CD4-positive, alpha-beta T cell treated with Interleukin-15 for 1 hour (primary cell): ENCODE measurements at regions not wholly inside any gene's neighbourhood (a gene's known extent, or its start where the extent isn't known, plus 50 kb on each side); places are given as distances from the start of the nearest gene placed in this dataset.
"Not testable (repeated sequence)": the region's sequence is repeated elsewhere in the genome, so short reads cannot be mapped to it uniquely, and the experiment has no call there.

Source experiments
- DNase-seq: peaks from one replicate; pipeline ENCODE4 v3.0.0-alpha.2; 2020

DNA sequence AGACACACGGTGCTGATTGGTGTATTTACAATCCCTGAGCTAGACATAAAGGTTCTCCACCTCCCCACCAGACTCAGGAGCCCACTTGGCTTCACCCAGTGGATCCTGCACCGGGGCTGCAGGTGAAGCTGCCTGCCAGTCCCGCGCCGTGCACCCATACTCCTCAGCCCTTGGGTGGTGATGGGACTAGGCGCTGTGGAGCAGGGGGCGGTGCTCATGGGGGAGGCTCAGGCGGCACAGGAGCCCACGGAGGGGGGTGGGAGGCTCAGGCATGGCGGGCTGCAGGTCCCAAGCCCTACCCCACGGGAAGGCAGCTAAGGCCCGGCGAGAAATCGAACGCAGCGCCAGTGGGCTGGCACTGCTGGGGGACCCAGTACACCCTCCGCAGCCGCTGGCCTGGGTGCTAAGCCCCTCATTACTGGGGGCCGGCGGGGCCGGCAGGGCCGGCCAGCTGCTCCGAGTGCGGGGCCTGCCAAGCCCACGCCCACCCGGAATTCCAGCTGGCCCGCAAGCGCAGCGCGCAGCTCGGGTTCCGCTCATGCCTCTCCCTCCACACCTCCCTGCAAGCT lies 1447.2 kb downstream of the RAPGEF2 start:
- not testable (repeated sequence) for DNase-seq

DNA sequence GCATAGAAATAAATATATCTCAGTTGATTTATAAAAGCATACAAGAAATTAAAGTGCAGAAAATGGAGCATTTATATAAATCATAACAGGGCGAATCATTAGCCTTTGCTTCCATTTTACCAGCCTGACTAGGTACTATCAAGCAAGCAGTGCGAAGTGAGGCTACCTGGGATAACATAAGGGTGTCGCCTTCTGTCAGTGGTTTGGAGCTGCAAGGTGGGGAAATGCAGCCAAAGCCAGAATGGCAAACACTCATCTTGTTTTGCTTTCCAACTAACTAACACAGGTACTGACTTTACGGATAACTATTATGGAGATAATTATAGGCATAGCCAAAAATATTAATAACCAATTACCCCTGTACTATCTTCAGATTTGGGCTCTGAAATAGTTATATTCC lies 1459.8 kb downstream of the RAPGEF2 start:
- DNase-seq = no peak

GRCh38 chr4:160563552-160564282 lies 1460.8 kb downstream of the RAPGEF2 start:
- no peak for DNase-seq

DNA sequence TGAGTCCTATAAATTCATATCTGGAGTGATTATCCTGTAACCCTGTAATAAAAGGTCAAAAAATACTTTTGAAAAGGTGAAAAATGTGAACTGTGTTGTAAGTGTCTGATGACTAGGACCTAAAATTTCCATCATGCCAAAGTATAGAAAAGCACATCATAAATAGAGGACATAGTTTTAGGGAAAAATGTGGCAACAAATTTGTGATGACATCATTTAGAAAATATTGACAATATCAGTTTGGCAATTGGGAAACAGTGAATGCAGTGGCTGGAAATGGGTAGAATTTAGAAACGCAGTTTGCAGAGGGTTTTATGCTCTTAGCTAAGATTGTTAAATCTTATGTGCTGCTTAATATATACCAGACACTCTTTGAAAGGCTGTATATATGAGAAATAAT lies 1464.8 kb downstream of the RAPGEF2 start:
- DNase-seq = no peak

DNA sequence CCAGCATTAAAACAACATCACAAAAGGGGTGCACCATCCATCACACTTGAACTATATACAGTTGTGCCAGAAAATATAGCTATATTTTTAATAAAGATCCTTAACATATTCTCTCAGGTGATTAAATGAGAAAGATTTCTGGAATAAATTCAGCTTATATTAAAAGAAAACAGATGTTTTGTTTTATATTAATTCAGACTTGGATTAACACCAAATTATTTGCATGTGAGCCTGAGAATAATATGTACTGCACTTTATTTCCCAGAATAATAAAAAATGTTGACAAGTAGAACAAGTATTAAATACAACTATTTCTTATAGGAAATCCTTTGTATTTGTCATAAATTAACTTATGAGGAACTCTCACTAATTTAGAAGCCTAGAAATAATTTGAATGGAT lies 1467.4 kb downstream of the RAPGEF2 start:
- no peak for DNase-seq

DNA sequence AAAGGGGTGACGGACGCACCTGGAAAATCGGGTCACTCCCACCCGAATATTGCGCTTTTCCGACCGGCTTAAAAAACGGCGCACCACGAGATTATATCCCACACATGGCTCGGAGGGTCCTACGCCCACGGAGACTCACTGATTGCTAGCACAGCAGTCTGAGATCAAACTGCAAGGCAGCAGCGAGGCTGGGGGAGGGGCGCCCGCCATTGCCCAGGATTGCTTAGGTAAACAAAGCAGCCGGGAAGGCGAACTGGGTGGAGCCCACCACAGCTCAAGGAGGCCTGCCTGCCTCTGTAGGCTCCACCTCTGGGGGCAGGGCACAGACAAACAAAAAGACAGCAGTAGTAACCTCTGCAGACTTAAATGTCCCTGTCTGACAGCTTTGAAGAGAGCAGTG lies 1471.4 kb downstream of the RAPGEF2 start:
- not testable (repeated sequence) for DNase-seq

- no peak for DNase-seq
Observed at GRCh38 chr4:160580581-160580980, 1477.7 kb downstream of the RAPGEF2 start.

GRCh38 chr4:160592258-160592657 lies 1489.4 kb downstream of the RAPGEF2 start:
- DNase-seq = no peak

- no peak for DNase-seq
Observed at GRCh38 chr4:160595646-160596045, 1492.8 kb downstream of the RAPGEF2 start.

DNA sequence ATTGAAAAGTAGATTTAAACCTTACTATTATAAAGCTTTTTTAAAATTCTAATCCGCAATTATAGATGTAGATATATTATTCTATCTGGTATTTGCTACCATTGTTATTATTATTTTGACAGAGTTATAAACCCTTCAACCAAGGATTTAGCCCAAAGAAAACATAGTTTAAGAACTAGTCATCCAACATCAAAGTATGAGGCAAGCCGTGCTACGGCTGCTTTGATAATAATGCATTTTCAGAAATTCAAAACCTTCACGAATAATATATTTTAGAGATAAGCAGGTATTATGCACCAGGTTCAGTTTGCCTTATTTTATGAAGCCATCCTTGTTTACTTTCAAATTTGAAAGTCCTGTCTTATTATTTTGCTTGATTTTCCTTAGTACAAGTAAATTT lies 1501.7 kb downstream of the RAPGEF2 start:
- DNase-seq = no peak

- no peak for DNase-seq
Observed at GRCh38 chr4:160611181-160611580, 1508.3 kb downstream of the RAPGEF2 start.

GRCh38 chr4:160631044-160631443 lies 1528.2 kb downstream of the RAPGEF2 start:
- no peak for DNase-seq

GRCh38 chr4:160652790-160653189 lies 1511.0 kb downstream of the FSTL5 start:
- DNase-seq = no peak

GRCh38 chr4:160675550-160675949 lies 1488.2 kb downstream of the FSTL5 start:
- DNase-seq = no peak

DNA sequence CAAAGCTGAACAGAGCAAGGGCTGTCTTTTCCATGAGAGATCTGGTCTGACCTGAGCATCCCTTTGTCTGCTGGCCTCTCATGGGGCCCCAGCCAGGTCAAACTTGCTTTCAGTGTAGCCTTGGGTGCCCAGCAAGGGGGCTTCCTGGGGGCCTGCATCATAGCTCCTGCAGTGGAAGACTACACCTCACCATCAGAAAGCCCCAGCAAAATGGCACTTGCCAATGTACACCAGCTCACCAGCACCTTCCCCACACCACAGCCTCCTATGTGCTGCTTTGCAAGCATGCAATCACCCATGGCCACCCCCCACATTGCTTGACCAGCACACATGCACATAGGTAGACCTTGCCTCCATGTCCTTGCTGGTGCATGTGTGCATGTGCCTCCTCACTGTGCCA lies 1478.1 kb downstream of the FSTL5 start:
- no peak for DNase-seq

DNA sequence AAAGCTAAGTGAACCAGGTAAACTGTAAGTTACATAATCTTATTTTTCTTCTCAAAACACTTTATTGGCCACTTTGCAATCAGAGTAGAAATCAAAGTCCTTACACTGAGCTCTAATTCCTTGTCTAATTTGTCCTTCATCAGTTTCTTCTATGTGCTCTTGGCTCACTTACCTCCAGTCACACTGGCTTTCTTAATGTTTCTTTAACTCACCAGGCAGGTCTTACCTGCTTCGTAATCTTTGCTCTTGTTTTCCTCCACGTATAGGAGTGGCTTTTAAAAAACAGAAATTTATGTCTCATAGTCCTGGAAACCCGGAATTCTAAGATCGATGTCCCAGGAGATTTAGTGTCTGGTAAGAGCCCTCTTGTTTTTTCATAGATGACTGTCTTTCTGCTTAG lies 1462.1 kb downstream of the FSTL5 start:
- DNase-seq = no peak

DNA sequence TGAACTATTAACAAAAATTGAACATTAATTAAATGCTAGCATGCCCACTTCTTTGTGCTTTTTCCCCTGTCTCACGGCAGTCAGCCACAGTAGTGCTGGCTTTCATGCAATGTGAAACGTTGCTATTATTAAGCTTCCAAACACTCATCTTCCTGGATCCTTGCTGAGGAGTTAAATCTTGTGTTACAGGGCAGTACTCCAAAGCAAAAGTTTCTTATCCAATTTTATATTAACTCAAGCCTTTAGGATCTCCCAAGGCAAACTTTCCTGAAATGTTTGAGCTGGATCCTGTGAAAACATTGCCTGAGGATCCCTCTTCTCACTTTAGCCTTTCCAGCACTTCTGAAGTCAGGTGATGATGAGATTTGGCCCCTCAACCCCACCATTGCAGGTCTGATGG lies 1454.8 kb downstream of the FSTL5 start:
- no peak for DNase-seq

- no peak for DNase-seq
Observed at GRCh38 chr4:160709546-160709945, 1454.3 kb downstream of the FSTL5 start.

DNA sequence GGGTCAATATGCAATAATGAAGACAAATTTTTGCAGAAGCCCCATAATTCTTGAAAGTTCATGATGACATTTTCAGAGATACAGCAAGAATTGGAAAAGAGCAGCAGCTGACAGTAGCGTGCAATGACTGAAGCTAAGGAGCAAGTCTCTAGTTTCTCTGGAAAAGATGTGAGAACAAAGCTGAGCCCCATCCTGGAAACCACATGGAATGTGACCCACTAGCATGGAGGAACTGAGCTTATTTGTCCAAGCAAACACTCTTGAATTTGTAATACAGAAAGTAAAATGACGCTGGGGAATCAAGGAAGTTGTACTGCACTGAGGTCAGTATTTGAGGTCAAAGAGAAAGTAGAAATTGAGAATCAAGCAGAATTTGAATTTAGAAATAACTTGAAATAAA lies 1447.2 kb downstream of the FSTL5 start:
- DNase-seq = no peak

GRCh38 chr4:160717848-160718247 lies 1446.0 kb downstream of the FSTL5 start:
- no peak for DNase-seq

DNA sequence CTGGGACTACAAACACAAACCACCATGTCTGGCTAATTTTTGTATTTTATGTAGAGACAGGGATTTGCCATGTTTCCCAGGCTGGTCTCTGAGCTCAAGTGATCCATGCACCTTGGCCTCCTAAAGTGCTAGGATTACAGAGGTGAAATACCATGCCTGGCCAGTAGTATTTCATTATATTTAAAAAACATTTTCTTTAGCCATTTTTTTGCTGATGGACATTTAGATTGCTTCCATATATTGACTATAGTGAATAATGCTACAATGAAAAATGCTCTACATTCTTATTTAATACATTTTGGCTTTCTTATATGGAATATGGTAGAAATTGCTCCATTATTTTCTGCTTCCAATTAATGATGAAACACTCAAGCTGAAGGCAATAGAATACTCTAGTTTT lies 1439.7 kb downstream of the FSTL5 start:
- no peak for DNase-seq

GRCh38 chr4:160745126-160745525 lies 1418.7 kb downstream of the FSTL5 start:
- DNase-seq = no peak

DNA sequence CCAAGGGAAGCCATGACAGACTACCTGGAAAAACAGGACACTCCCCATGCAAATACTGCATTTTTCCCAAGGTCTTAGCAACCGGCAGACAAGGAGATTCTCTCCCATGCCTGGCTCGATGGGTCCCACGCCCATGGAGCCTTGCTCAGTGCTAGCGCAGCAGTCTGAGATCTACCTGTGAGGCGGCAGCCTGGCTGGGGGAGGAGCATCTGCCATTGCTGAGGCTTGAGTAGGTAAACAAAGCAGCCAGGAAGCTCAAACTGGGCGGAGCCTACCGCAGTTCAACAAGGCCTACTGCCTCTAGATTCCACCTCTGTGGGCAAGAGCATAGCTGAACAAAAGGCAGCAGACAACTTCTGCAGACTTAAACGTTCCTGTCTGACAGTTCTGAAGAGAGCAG lies 1417.2 kb downstream of the FSTL5 start:
- DNase-seq = not testable (repeated sequence)

DNA sequence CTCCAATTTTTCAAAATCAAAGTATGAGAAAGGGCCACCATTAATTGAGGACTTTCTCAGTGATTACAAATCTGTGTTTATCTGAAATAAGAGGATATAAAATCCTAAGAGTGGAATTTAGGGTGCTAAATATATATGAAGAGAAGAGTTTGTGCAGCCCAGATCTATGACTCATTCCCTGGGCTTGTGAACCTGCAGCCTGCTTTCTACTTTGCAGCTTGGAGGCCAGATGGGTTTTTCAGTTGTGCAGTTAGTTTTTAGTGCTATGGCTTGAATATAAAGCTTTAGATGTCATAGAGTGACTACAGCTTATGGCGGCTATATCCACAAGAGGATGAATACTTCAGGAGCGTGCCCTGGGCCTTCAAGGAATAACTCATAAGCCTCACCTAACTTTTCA lies 1391.1 kb downstream of the FSTL5 start:
- no peak for DNase-seq

GRCh38 chr4:160795216-160795615 lies 1368.6 kb downstream of the FSTL5 start:
- no peak for DNase-seq
